22Rv1 (cell line): ENCODE measurements at regions not wholly inside any gene's neighbourhood (a gene's known extent, or its start where the extent isn't known, plus 50 kb on each side); places are given as distances from the start of the nearest gene placed in this dataset.

Experiments
- ZFX ChIP-seq: fragments of 450-650 bp; IDR thresholded peaks from 2 replicates; pipeline ENCODE4 v1.6.1; 2017; ENCODE audit warnings: antibody characterized with exemption, borderline replicate concordance
- TF ChIP-seq, protein P1 (sequence below): fragments of 450-650 bp; IDR thresholded peaks from 2 replicates; pipeline ENCODE4 v1.5.1; 2017; ENCODE audit warnings: mild to moderate bottlenecking

DNA sequence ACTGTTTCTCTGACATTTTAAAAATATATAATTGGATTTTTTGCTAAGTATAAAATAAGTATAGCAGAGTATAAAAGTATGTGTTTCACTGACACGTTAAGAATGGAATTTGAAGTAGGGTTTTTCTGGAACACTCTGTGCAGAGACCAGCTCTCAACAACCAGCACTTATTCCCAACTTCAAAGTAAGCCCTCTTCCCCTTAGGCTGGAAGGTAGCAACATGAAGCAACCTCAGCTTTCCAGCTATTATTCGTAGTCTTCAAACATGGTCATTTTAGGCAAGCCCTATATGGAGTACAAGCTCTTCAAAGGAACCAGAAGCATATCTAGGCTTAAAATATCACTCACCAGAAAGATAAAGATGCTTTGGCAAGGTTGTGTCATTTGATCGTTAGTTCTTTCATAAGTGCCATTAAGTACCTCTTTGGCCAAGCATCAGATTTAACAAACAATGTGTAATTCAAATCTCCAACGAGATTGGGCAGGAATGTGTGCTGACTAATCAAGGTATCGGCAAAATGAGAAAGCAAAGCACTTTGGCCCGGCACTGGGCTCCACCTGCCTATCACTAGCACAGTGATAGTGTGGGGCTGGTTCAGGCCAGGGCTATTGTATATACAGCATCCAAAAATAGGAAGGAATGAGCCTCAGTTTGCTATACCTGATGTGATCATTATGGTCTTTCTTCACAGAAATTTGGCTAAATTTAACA lies 95.9 kb upstream of the FREM2 start:
- TF ChIP-seq, protein P1, sequence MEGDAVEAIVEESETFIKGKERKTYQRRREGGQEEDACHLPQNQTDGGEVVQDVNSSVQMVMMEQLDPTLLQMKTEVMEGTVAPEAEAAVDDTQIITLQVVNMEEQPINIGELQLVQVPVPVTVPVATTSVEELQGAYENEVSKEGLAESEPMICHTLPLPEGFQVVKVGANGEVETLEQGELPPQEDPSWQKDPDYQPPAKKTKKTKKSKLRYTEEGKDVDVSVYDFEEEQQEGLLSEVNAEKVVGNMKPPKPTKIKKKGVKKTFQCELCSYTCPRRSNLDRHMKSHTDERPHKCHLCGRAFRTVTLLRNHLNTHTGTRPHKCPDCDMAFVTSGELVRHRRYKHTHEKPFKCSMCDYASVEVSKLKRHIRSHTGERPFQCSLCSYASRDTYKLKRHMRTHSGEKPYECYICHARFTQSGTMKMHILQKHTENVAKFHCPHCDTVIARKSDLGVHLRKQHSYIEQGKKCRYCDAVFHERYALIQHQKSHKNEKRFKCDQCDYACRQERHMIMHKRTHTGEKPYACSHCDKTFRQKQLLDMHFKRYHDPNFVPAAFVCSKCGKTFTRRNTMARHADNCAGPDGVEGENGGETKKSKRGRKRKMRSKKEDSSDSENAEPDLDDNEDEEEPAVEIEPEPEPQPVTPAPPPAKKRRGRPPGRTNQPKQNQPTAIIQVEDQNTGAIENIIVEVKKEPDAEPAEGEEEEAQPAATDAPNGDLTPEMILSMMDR: no peak
- TF ChIP-seq ZFX: no peak
